Stimulated activated CD8-positive, alpha-beta memory T cell treated with anti-CD3 and anti-CD28 coated beads, Interleukin-4, amount 100 ng/mL, for 48 hours (primary cell): ENCODE measurements at regions not wholly inside any gene's neighbourhood (a gene's known extent, or its start where the extent isn't known, plus 50 kb on each side); places are given as distances from the start of the nearest gene placed in this dataset.
"Not testable (repeated sequence)": the region's sequence is repeated elsewhere in the genome, so short reads cannot be mapped to it uniquely, and the experiment has no call there.

ENCODE experiments used
- DNase-seq: peaks from one replicate; pipeline ENCODE4 v3.0.0-alpha.2; 2020

DNA sequence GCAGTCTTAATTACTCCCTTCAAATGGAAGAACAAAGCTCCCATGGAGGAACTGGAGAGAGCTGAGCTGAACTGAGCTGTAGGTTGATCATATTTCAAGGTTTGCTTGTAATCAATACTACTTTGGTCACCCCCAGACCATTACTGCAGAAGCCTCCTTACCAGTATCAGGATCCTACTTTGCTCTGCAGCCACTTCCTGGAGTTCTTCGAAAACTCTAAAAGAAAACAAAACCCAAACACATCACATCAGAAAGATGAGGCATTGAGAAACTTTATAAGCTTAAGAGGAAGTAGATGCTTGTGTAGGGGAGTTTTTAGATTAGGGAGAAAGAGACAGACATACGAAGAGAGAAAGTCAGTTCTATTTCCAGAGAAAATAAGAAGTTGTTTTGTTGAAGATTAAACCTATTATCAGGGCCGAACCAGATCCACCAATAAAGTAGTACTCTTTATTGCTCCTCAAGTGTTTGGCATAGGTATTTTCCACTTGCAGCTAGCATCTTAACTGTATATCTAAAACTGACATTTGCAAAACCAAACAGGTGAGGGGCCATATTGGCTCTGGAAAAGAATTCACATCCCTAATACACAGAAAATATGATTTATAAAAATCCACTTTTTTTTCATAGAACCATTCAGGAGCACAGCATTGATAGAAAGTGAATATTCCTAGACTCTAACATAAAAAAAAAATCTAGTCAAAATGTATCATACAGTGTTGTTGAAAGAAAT, 166.9 kb upstream of the KLF7 start:
- DNase-seq, result no peak

DNA sequence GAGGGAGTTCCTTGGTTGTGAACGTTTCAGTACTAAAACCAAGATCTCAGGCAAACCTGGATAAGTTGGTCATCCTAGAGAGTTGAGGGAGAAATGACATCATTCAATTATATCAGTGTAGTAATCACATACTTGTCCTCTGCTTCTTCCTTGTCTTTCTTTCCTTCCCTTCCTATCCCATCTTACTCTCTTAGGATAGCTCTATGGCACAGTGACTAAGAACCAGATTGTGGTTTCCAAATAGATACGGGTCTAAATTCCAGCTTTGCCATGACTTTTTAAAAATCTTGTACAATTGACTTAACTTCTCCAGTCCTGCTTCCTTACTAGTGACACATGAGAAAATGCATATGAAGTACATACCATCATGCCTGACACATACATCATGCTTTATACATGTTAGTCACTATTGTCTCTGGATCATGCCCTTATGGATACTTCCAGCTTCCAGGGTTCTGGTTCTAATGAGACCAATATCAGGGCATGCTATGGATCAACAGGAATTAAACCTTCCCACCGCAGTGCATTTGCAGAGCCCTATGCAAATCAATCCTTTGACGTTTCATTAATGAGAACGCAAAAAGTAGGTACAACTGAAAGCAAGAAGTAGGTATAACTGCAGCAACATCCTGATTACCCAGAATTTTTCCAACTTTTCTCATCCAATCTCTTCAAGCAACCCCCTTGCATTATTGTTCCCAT, 168.0 kb upstream of the KLF7 start:
- DNase-seq, result no peak

DNA sequence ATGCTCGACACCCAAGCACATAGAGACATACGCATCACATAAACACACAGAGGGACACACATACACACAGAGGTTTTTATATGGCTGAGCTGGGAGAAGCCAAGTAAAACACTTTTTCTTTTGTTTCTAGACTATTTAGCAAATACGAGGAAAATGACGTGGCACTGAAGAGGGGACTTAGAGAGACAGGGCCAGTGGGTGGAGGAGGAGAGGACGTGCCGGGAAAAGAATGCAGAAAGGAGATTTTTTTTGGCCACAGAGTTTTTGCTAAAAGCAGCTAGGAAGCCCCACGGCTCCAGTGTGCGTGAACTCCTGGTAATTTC, 168.5 kb upstream of the KLF7 start:
- DNase-seq, result no peak

DNA sequence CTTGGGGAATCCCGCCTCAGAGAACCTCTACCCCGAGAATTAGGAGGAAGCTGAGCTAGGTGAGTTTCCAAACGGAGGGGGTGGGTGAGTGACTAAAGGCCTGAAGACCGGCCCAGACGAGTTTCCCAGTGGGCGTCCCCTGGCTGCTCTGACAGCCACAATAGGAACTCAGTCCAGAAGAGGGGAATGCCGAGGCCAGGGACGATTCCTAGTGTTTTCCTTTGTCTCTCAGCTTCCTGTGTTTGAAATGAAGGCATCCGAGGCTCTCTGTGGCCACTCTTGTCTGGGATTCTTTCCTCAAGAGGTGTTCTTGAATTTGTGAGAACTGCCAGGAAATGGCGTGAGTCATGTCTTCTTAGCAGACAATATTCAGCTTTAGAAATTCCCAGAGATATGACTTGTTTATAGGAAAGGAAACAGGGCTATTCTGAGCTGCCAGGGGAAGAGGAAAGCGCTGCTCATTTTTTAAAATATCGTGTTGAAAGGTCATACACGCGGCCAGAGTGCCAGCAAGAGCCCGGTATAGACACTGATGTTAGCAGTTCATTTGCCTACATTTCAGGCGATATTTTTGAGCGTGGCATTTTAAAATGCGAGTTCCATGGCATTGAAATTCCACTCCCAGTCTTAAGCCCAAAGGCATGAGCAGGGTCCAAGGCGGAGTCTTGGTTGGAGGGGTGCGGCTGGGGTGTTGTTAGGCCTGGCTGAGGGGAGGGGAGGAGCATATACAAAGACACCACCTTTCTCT, 169.1 kb upstream of the KLF7 start:
- DNase-seq, result peak; percentile 65

DNA sequence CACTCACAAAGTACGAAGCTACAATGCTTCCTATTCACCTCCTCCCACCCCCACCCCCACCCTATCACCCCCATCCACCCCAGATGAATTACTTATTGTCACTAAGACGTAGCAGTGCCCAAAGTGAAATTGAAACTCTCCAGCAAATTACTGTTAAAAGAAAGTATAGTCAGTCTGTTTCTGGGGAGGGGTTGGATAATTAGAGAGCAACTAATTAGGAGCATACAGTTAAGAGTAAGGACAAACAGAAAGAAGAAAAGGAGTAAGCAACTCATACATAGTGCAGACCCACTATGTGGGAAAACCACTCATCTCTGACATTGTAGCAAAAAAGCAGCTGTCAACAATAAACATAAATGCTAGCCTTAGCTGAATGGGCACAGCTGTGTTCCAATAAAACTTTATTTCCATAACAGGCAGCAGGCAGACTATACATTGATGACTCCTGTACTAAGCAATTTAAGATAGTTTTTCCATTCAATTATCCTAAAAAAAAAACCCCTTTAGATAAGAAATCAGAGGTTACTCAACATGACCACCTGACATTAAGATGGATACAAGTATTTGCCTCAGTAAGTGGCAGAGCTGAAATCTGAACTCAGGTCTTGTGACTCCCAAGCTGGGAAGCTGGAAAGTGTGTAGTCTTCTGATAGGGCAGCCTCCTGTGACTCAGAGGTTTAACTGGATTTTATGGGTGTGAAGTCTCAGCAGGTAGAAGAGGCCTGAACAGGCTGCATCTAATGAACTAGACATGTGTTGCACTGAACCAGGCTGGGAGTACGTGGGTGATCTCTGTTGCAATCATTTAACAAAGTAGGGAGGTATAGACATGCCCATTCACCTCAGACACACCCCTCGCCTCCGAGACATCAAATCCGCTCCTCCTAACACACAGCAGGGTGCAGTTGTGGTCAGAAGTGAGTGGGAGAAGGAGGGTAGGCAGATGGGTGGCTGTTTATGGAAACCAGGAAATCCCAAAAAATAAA, 171.8 kb upstream of the KLF7 start:
- DNase-seq, result peak; percentile 46

DNA sequence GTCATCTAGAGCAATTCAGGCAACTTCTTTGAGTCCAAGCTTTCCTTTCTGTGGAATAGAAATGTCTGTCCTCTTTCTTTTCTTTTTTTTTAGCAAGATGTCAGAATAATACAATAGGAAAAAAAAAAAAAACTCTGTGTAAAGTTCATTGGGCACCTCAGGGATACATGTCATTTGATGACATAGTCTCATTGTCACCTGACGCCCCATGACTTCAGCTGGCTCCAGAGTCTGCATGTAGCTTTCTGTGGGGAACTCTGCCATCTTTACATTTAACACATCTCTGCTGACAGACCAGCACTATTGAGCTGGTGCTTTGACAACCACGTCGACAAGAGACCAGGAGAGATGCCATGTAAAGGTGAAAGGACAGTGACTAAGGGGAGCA, 172.5 kb upstream of the KLF7 start:
- DNase-seq, result no peak

DNA sequence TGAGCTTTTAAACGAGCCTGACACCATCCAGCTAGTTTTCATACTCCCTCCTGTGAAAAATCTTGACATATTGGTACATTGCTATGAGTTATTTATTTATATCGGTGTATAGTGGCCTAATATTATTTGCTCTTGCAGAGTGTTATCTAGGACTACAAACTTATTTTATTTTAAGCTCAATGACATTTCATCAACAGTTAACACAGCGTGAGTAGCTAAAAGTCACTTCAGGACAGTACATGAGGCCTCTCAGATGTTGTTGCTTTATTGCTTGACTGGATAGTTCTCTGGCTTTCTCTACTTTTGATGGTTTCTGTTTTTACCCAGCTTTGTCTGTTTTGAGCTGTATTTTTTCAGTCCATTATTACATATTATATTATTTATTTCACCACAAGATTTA, 172.9 kb upstream of the KLF7 start:
- DNase-seq, result no peak

DNA sequence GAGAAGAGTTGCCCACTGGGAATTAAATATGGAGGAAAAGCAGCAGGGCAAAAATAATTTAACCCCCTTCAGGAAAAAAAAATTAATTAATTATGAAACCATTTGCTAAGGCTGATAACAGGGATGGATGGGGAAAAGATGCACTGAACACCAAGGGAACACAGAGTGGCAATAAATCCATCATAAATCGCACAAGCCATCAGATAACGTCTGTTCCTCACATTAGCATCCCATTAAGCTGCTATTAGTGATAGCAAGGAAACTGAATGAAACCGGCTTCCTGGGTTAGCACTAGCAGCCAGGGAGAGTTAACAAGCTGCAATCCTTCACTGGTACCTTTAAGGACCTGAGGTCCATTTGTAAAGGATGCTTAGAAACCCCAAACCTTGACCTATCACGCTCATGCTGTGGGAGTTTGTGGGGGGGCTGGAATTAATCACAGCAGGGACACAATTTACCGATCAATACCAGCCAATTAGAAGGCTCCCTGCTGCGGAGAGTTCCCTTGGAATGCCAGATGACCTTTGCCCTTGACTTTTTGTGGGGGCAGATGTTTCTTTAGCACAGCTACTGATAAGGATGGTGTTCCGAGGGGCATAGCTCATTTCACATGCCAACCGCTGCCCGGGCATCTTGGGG, 175.5 kb upstream of the KLF7 start:
- DNase-seq, result no peak

DNA sequence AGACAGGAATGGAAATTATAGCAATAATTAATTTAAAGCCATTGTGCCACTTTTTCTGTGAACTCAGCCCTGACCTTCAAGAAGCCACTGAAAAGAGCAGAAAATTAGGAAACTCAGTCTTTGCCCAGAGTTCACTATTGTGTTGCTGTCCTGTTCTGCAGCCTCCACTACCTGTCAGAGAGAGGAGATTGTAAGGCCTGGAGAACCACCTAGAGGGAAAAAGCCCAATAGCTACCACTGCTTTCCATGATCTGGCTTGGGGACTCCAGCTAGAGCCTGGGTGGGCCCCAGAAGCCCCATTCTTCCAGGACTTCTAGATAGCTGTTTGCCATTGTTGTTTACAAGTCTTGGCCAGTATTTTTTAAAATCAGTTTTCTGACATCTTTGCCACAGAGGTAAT, 176.1 kb upstream of the KLF7 start:
- DNase-seq, result no peak

DNA sequence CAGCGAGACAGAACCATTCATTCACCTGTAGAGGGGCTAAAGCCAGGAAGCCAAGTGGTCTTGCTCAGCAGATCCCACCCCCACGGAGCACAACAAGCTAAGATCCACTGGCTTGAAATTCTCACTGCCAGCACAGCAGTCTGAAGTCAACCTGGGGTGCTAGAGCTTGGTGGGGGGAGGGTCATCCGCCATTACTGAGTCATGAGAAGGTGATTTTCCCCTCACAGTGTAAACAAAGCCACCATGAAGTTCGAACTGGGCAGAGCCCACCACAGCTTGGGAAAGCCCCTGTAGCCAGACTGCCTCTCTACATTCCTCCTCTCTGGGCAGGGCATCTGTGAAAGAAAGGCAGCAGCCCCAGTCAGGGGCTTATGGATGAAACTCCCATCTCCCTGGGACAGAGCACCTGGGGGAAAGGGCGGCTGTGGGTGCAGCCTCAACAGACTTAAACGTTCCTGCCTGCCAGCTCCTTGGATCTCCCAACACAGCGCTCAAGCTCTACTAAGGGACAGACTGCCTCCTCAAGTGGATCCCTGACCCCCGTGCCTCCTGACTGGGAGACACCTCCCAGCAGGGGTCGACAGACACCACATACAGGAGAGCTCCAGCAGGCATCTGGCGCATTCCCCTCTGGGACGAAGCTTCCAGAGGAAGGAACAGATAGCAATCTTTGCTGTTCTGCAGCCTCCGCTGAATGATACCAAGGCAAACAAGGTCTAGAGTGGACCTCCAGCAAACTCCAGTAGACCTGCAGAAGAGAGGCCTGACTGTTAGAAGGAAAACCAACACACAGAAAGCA, 179.0 kb upstream of the KLF7 start:
- not testable (repeated sequence) for DNase-seq

DNA sequence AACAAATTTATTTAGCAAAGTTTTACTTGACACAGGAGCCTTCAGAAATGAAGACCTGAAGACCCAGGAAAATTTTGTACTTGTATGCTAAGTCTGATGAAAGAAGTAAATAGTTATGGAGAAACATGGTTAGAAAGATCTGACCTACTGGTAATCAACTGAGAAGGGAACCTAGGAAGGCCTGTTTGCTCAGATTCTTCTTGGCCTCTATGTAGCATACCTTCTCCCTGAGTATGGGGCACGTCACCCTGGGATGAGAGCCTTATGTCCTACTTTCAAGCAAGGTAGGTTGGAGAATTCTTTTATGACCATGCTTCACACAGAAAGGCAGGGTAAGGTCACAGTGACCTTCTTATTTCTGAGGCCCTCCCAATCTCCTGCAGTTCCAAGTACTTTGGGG, 178.6 kb upstream of the CREB1 start:
- DNase-seq, result no peak

DNA sequence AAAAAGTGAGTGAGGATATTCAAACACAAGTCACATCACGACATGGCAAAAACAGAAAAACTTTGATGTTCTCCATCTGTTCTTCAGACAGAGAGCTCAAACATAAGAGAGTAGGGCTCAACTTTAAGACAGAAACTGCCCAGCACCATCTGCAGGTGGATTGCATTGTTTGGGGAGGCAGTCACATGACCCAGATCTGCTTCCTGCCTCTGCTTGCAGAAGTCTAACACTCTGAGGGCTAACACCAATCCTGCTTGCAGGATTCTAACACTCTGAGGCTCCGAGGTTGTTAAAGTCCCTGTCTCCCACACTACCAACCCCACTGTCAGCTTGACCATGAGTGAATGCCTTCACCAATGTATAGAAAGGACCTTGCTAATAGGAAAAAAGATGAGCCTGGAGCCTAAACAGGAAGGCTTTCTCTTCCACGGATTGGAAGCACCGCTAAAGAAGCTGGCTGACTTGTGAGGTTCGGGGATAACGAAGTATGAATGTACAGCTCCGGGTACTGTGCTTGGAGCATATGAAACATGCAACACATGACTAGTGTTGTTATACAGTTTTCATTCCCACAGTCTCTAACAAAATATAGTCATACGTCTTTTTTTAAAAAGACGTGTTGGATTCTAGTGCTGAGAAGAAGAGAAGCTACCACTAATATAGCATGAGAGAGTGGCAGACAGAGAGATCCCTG, 176.6 kb upstream of the CREB1 start:
- DNase-seq, result no peak

DNA sequence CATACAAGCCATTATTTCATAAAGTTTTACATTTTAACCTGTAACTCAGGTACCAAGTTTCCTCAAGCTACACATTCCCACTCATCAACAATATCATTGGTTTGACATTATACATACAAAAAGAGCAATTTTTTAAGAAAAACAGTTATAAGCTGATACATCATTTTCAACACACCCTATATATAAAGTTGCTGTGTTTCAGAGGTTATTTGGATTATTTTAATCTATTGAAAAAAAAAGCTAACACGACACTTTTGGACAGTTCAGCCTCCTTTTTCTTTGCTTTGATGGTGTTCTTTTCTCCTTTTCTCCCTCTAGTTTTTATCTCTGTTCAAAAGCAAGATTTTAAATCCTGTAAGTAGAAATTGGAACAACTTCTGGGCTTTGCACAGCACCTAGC, 175.9 kb upstream of the CREB1 start:
- no peak for DNase-seq

DNA sequence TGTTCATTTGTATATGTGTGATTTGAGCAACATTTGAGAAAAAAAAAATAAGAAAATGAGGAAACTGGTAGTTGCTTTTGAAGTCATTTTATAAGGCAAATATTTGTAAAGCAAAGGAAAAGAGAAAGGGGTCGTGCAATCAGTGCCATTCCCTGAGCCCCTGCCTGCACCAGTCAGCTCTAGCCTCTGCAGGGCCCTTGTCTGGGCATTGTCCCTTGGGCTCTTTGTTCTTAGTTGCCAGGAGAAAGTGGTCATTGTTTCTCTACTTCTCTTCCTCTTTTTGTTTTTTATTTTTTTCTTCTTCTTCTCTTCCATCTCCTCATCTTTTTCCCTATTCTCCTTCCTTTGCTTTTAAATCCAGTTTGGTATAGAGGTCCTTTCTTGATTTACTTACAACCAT, 175.3 kb upstream of the CREB1 start:
- no peak for DNase-seq

DNA sequence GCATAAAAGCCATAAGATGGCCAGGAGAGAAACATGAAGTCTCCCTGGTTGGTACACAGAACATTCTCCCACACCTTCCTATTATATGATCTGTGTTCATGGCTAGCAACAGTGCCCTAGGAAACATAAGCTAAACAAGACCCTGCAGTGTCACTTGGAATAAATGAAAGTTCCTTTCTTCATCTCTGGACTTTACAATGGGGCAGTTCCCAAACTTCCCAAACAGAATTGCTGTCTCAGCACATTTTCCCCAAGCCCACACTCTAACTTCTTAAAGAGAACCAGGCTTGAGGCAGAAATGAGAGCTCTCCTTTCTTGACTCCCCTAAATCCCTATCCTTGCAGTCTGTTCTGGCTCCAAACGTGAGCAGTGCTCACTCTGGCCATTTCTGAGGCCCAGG, 173.2 kb upstream of the CREB1 start:
- DNase-seq, result no peak

DNA sequence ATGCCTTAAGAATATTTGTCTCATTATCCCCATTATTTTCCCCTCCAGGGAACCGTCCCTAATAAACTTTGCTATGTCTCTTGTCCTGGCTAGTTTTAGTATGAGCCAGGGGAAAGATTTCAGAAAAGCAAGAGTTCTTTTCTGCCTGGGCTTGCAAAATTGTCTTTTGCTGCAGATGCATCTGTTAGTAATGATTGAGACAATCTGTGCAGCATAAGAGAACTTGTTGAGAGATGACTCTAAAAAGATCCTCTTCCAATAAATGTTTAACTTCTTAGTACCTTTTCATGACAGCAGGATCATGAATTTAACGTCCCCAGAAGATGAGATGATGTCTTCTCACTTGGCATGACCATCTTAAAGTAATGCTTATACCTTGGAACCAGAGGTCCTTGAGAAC, 172.5 kb upstream of the CREB1 start:
- no peak for DNase-seq

DNA sequence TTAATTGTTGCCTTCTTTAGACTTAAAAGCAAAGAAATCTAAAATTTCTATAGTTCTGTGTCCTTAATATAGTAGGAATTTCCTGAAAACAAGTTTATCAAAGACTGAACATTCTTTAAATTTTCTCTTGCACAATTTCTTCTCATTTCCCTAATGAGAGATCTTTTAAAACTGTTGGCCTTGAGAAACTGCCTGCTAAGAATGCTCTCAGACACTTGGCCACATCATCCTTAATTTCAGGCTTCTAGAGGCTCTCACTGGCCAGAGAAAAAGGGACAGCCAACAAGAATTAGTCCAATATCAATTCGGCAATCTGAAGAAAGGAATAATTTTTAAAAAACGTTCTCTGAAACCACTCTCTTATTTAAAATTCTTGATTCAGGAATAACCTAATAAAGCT, 167.0 kb upstream of the CREB1 start:
- DNase-seq, result no peak

DNA sequence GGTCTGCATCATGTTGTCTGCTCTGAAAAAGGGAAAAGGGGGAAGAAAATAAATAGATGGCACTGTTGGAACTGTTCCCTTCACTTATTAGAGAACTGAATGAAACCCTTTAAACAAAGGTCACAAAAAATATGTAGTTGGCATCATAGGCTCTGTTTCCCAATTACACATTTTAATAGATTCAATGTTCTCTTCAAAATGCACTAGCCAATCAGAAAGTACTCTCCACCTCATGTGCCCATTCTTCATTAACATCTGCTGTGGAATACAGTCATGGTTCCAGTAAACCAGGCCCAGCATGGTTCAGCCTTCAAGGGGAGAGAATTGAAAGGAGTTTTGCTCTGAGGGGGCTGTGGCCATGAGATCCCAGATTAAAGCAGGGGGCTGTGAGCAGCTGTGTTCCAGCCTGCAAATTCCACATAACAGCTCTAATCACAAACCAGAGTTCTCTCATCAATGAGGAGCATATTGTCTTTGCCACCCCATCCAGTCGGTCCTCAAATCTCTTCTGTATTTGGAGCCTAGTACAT, 165.9 kb upstream of the CREB1 start:
- no peak for DNase-seq

DNA sequence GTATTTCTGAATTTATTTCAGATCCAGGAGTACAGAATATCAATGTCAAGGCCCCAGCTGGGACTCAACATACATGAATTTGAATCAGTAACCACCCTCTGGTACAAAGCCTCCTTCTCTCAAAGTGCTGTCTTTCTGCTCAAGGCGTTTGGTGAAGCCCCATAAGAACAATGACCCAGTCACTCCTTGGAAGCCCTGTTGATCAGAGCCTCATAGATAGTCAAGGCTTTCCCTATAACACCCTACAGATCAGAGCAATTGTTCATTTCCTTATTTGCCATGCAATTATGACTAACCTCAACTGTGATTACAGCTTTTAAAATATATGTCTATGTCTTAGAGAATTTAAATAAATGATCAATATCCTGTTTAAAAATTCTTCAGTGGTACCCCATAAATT, 159.1 kb upstream of the CREB1 start:
- DNase-seq, result no peak

DNA sequence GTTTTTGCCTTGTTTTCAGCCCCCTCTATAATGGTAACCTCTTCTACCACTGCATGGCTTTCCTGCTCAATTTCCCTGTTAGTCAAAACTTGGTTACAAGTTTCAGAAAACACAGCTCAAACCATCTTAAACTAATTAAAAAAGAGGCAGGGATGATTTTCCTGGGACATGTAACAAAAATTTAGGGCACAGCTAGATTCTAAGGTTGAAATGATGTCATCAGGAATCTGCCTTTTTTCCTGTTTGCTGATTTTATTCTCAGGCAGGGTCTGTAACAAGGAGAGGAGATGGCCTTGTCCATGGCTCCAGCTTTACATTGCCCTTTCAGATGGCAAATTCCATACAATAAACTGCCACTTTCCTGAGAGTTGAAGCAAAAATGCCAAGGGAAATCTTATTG, 157.9 kb upstream of the CREB1 start:
- DNase-seq, result no peak

DNA sequence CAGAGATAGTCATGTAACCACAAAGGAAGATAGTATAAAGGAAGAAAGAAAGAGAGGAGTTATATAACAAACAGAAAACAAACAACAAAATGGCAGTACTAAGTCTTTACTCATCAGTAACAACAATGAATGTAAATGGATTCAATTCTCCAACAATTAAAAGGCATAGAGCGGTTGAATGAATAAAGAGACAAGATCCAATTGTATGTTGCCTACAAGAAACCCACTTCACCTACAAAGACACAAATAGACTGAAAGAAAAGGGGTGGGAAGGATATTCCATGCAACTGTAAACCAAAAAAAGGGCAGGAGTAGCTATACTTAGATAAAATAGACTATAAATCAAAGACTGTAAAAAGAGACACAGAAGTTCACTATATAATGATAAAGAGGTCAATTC, 157.3 kb upstream of the CREB1 start:
- no peak for DNase-seq
